ENCODE measurements at regions not wholly inside any gene's neighbourhood (a gene's known extent, or its start where the extent isn't known, plus 50 kb on each side); places are given as distances from the start of the nearest gene placed in this dataset.

DNA sequence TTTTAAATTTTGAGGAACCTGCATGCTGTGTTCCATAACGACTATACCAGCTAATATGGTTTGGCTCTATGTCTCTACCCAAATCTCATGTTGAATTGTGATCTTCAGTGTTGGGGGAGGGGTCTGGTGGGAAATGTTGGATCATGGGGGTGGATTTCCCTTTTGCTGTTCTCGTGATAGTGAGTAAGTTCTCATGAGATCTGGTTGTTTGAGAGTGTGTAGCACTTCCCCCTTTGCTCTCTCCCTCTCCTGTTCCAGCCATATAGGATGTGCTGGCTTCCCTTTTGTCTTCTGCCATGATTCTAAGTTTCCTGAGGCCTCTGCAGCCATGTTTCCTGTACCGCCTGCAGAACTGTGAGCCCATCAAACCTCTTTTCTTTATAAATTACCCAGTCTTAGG, 61.8 kb upstream of the NEDD9 start:
- TF ChIP-seq, protein P1, sequence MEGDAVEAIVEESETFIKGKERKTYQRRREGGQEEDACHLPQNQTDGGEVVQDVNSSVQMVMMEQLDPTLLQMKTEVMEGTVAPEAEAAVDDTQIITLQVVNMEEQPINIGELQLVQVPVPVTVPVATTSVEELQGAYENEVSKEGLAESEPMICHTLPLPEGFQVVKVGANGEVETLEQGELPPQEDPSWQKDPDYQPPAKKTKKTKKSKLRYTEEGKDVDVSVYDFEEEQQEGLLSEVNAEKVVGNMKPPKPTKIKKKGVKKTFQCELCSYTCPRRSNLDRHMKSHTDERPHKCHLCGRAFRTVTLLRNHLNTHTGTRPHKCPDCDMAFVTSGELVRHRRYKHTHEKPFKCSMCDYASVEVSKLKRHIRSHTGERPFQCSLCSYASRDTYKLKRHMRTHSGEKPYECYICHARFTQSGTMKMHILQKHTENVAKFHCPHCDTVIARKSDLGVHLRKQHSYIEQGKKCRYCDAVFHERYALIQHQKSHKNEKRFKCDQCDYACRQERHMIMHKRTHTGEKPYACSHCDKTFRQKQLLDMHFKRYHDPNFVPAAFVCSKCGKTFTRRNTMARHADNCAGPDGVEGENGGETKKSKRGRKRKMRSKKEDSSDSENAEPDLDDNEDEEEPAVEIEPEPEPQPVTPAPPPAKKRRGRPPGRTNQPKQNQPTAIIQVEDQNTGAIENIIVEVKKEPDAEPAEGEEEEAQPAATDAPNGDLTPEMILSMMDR (IDR thresholded peaks at IDR 0.05; ENCODE audit: low read length): no peak
- no peak for TF ChIP-seq EZH2 (IDR thresholded peaks at IDR 0.05; ENCODE audit: borderline replicate concordance, low read length)
